Mesendoderm (in vitro differentiated cells): ENCODE measurements at regions not wholly inside any gene's neighbourhood (a gene's known extent, or its start where the extent isn't known, plus 50 kb on each side); places are given as distances from the start of the nearest gene placed in this dataset.

Experiments
- DNase-seq: peaks from one replicate; pipeline ENCODE4 v3.0.0; 2013
- H2AK5ac ChIP-seq: 2 replicates; pipeline ENCODE4 v1.6.1; 2013; ENCODE audit warnings: low read length, inconsistent platforms
- H2BK120ac ChIP-seq: 2 replicates; pipeline ENCODE4 v1.6.1; 2013; ENCODE audit warnings: low read depth, mild to moderate bottlenecking, low read length, moderate library complexity, mixed read lengths
- H2BK15ac ChIP-seq: replicated peaks from 2 replicates; pipeline ENCODE4 v1.6.1; 2013; ENCODE audit warnings: low read depth, mild to moderate bottlenecking, moderate library complexity
- H2BK5ac ChIP-seq: 2 replicates; pipeline ENCODE4 v1.6.1; 2013; ENCODE audit warnings: low read length, inconsistent platforms
- H3K18ac ChIP-seq: 2 replicates; pipeline ENCODE4 v1.6.1; 2013; ENCODE audit warnings: mild to moderate bottlenecking, low read length, mixed read lengths
- H3K23ac ChIP-seq: one replicate; pipeline ENCODE4 v1.6.1; 2013; ENCODE audit warnings: low read length
- H3K27ac ChIP-seq: 2 replicates; pipeline ENCODE4 v1.5.1; 2013; ENCODE audit warnings: low read depth, mild to moderate bottlenecking, inconsistent platforms, low read length, moderate library complexity
- H3K27me3 ChIP-seq: 2 replicates; pipeline ENCODE4 v1.6.1; 2013; ENCODE audit warnings: low read length, control low read depth, mild to moderate bottlenecking, inconsistent platforms; ENCODE audit not compliant: insufficient read depth, poor library complexity
- H3K36me3 ChIP-seq: 2 replicates; pipeline ENCODE4 v1.6.1; 2013; ENCODE audit warnings: low read length, inconsistent platforms; ENCODE audit not compliant: control insufficient read depth, insufficient read depth
- H3K4ac ChIP-seq: one replicate; pipeline ENCODE4 v1.6.1; 2013; ENCODE audit warnings: low read depth, mild to moderate bottlenecking, low read length, moderate library complexity
- H3K4me1 ChIP-seq: 2 replicates; pipeline ENCODE4 v1.6.1; 2013; ENCODE audit warnings: low read depth, low read length, inconsistent platforms; ENCODE audit not compliant: control insufficient read depth
- H3K4me2 ChIP-seq: 2 replicates; pipeline ENCODE4 v1.6.1; 2013; ENCODE audit warnings: low read length
- H3K4me3 ChIP-seq: 2 replicates; pipeline ENCODE4 v1.5.1; 2013; ENCODE audit warnings: mild to moderate bottlenecking, low read length
- H3K56ac ChIP-seq: one replicate; pipeline ENCODE4 v1.6.1; 2013; ENCODE audit warnings: low read length
- H3K79me1 ChIP-seq: 2 replicates; pipeline ENCODE4 v1.6.1; 2013; ENCODE audit warnings: low read length, inconsistent platforms
- H3K79me2 ChIP-seq: 2 replicates; pipeline ENCODE4 v1.6.1; 2013; ENCODE audit warnings: mild to moderate bottlenecking, low read length; ENCODE audit not compliant: control insufficient read depth, insufficient read depth
- H3K9ac ChIP-seq: 2 replicates; pipeline ENCODE4 v1.6.1; 2013; ENCODE audit warnings: low read length, inconsistent platforms
- H4K5ac ChIP-seq: one replicate; pipeline ENCODE4 v1.6.1; 2013; ENCODE audit warnings: low read length
- H4K8ac ChIP-seq: one replicate; pipeline ENCODE4 v1.6.1; 2013; ENCODE audit warnings: low read depth, mild to moderate bottlenecking, control low read depth, low read length, moderate library complexity
- WGBS: extraction: QIAGEN DNeasy Blood & Tissue Kit; methylation state at CpG from one replicate; pipeline ENCODE4 v1.1.7; 2013; ENCODE audit warnings: low lambda C conversion rate, missing lambda C conversion rate; ENCODE audit not compliant: insufficient coverage; ENCODE audit errors: extremely low coverage; 5-methylcytosine and 5-hydroxymethylcytosine counted together

- DNase-seq, result no peak
- WGBS, result no CpG with 5 or more reads among the region's 11 CpGs
These were observed 57.5 kb upstream of the CPO start for GRCh38 chr2:206881708-206882410.

GRCh38 chr2:206886696-206887095 is 52.6 kb upstream of the CPO start:
- Histone ChIP-seq H4K5ac (no peak overlapping the region), H4K8ac (no peak overlapping the region), H3K27ac (no peak overlapping the region), H3K4ac (no peak overlapping the region), H3K27me3 (no peaks in the 10 kb centered on the region), H2BK120ac (no peak overlapping the region), H3K4me1 (no peaks in the 10 kb centered on the region), H3K23ac (no peak overlapping the region), H3K36me3 (no peaks in the 10 kb centered on the region), H3K18ac (no peak overlapping the region), H2BK5ac (no peak overlapping the region), H3K79me2 (no peaks in the 10 kb centered on the region), H3K9ac (no peak overlapping the region), H3K4me2 (no peak overlapping the region), H2BK15ac (no peak overlapping the region), H3K4me3 (no peak overlapping the region), H3K56ac (no peak overlapping the region), H3K79me1 (no peaks in the 10 kb centered on the region), H2AK5ac (no peak overlapping the region)
- no peak for DNase-seq
- WGBS, result no CpG with 5 or more reads among the region's 4 CpGs

More at GRCh38 chr2:206881708-206882410, 57.5 kb upstream of the CPO start:
- H3K4me3 ChIP-seq, result no peak overlapping the region
- H3K79me2 ChIP-seq, result no peaks in the 10 kb centered on the region
- H3K23ac ChIP-seq, result no peak overlapping the region
- H2AK5ac ChIP-seq, result no peak overlapping the region
- H4K8ac ChIP-seq, result no peak overlapping the region
- H3K4me2 ChIP-seq, result no peak overlapping the region
- no peak overlapping the region for H3K9ac ChIP-seq
- H3K36me3 ChIP-seq, result no peaks in the 10 kb centered on the region
- no peaks in the 10 kb centered on the region for H3K79me1 ChIP-seq
- no peak overlapping the region for H3K27ac ChIP-seq
- no peak overlapping the region for H3K18ac ChIP-seq
- no peak overlapping the region for H4K5ac ChIP-seq
- no peaks in the 10 kb centered on the region for H3K4me1 ChIP-seq
- no peaks in the 10 kb centered on the region for H3K27me3 ChIP-seq
- H2BK5ac ChIP-seq, result no peak overlapping the region
- H2BK120ac ChIP-seq, result no peak overlapping the region
- no peak overlapping the region for H2BK15ac ChIP-seq
- H3K4ac ChIP-seq, result no peak overlapping the region
- no peak overlapping the region for H3K56ac ChIP-seq

- Histone ChIP-seq H3K79me1 (no peaks in the 10 kb centered on the region), H3K27me3 (no peaks in the 10 kb centered on the region), H4K8ac (no peak overlapping the region), H2BK15ac (no peak overlapping the region), H3K4ac (no peak overlapping the region), H3K9ac (no peak overlapping the region), H4K5ac (no peak overlapping the region), H3K56ac (no peak overlapping the region), H3K23ac (no peak overlapping the region), H3K79me2 (no peaks in the 10 kb centered on the region), H3K18ac (no peak overlapping the region), H2BK5ac (no peak overlapping the region), H2BK120ac (no peak overlapping the region), H3K4me1 (no peaks in the 10 kb centered on the region), H3K4me2 (no peak overlapping the region), H3K4me3 (no peak overlapping the region), H3K36me3 (no peaks in the 10 kb centered on the region), H2AK5ac (no peak overlapping the region), H3K27ac (no peak overlapping the region)
- WGBS, result no CpG with 5 or more reads among the region's 1 CpG
- no peak for DNase-seq
These were observed 51.6 kb upstream of the CPO start for GRCh38 chr2:206887745-206888144.
